Mucosa of rectum (tissue), 2 donors: ENCODE measurements at regions not wholly inside any gene's neighbourhood (a gene's known extent, or its start where the extent isn't known, plus 50 kb on each side); places are given as distances from the start of the nearest gene placed in this dataset.
"Not testable (repeated sequence)": the region's sequence is repeated elsewhere in the genome, so short reads cannot be mapped to it uniquely, and the experiment has no call there.

Source experiments
- H3K27ac ChIP-seq, 2 donors: one replicate each; pipeline ENCODE4 v1.7.0; 2013; ENCODE audit warnings: inconsistent platforms in 2 of 2, low read depth in 2 of 2, low read length in 2 of 2
- H3K27me3 ChIP-seq, 2 donors: one replicate each; pipeline ENCODE4 v1.7.0; 2013; ENCODE audit warnings: low read length in 2 of 2; ENCODE audit not compliant: control insufficient read depth in 2 of 2, insufficient read depth in 2 of 2
- H3K36me3 ChIP-seq, 2 donors: one replicate each; pipeline ENCODE4 v1.7.0; 2013; ENCODE audit warnings: low read length in 2 of 2; ENCODE audit not compliant: control insufficient read depth in 2 of 2, insufficient read depth in 2 of 2
- H3K4me1 ChIP-seq, 2 donors: one replicate each; pipeline ENCODE4 v1.7.0; 2013; ENCODE audit warnings: low read length in 2 of 2, mild to moderate bottlenecking in 1 of 2; ENCODE audit not compliant: control insufficient read depth in 2 of 2, insufficient read depth in 2 of 2
- H3K4me3 ChIP-seq, 2 donors: one replicate each; pipeline ENCODE4 v1.7.0; 2013; ENCODE audit warnings: low read length in 2 of 2
- H3K9ac ChIP-seq, 2 donors: one replicate each; pipeline ENCODE4 v1.7.0; 2013; ENCODE audit warnings: low read length in 2 of 2, low read depth in 1 of 2, mild to moderate bottlenecking in 1 of 2
- H3K9me3 ChIP-seq, 2 donors: one replicate each; pipeline ENCODE4 v1.7.0; 2013; ENCODE audit warnings: low read length in 2 of 2; ENCODE audit not compliant: control insufficient read depth in 2 of 2
- donor health status: healthy.
- donor health status: Normal muscosa, but diverticular disease.

GRCh38 chr12:88870000-88870737, 289.9 kb upstream of the KITLG start:
- no peaks in the 10 kb centered on the region for H3K4me1 ChIP-seq
- H3K4me3 ChIP-seq, result no peak overlapping the region
- no peak overlapping the region for H3K9ac ChIP-seq
- H3K36me3 ChIP-seq, result no peaks in the 10 kb centered on the region
- H3K27ac ChIP-seq, result no peak overlapping the region
- no peaks in the 10 kb centered on the region for H3K27me3 ChIP-seq
- H3K9me3 ChIP-seq, result no peaks in the 10 kb centered on the region

GRCh38 chr12:88868050-88868449, 287.8 kb upstream of the KITLG start:
- Histone ChIP-seq H3K9me3 (no peaks in the 10 kb centered on the region), H3K4me1 (no peaks in the 10 kb centered on the region), H3K36me3 (no peaks in the 10 kb centered on the region), H3K27me3 (no peaks in the 10 kb centered on the region), H3K27ac (no peak overlapping the region), H3K9ac (no peak overlapping the region), H3K4me3 (no peak overlapping the region)

- H3K9ac ChIP-seq, result no peak overlapping the region
- no peaks in the 10 kb centered on the region for H3K36me3 ChIP-seq
- H3K27ac ChIP-seq, result no peak overlapping the region
- no peaks in the 10 kb centered on the region for H3K9me3 ChIP-seq
- H3K4me3 ChIP-seq, result no peak overlapping the region
- H3K27me3 ChIP-seq, result no peaks in the 10 kb centered on the region
- no peaks in the 10 kb centered on the region for H3K4me1 ChIP-seq
Observed at GRCh38 chr12:88867510-88867909, 287.2 kb upstream of the KITLG start.

- Histone ChIP-seq H3K4me3 (no peak overlapping the region), H3K27ac (no peak overlapping the region), H3K36me3 (no peaks in the 10 kb centered on the region), H3K9ac (no peak overlapping the region), H3K27me3 (no peaks in the 10 kb centered on the region), H3K9me3 (no peaks in the 10 kb centered on the region), H3K4me1 (no peaks in the 10 kb centered on the region)
Observed at GRCh38 chr12:88866881-88867280, 286.6 kb upstream of the KITLG start.

- Histone ChIP-seq H3K4me1 (no peaks in the 10 kb centered on the region), H3K27me3 (no peaks in the 10 kb centered on the region), H3K36me3 (no peaks in the 10 kb centered on the region), H3K9me3 (no peaks in the 10 kb centered on the region), H3K4me3 (no peak overlapping the region), H3K27ac (no peak overlapping the region), H3K9ac (no peak overlapping the region)
Observed at GRCh38 chr12:88865537-88865936, 285.3 kb upstream of the KITLG start.

GRCh38 chr12:88860851-88861250, 280.6 kb upstream of the KITLG start:
- Histone ChIP-seq H3K9me3 (no peaks in the 10 kb centered on the region), H3K4me3 (no peak overlapping the region), H3K4me1 (no peaks in the 10 kb centered on the region), H3K27me3 (no peaks in the 10 kb centered on the region), H3K27ac (no peak overlapping the region), H3K36me3 (no peaks in the 10 kb centered on the region), H3K9ac (no peak overlapping the region)

GRCh38 chr12:88856201-88856600, 275.9 kb upstream of the KITLG start:
- Histone ChIP-seq H3K36me3 (no peaks in the 10 kb centered on the region), H3K4me3 (no peak overlapping the region), H3K27ac (no peak overlapping the region), H3K9me3 (no peaks in the 10 kb centered on the region), H3K9ac (no peak overlapping the region), H3K4me1 (no peaks in the 10 kb centered on the region), H3K27me3 (no peaks in the 10 kb centered on the region)

- Histone ChIP-seq H3K4me1 (no peaks in the 10 kb centered on the region), H3K36me3 (no peaks in the 10 kb centered on the region), H3K9ac (no peak overlapping the region), H3K4me3 (no peak overlapping the region), H3K27me3 (no peaks in the 10 kb centered on the region), H3K27ac (no peak overlapping the region), H3K9me3 (no peaks in the 10 kb centered on the region)
Observed at GRCh38 chr12:88855301-88855700, 275.0 kb upstream of the KITLG start.

- Histone ChIP-seq H3K27ac (no peak overlapping the region), H3K4me3 (no peak overlapping the region), H3K27me3 (no peaks in the 10 kb centered on the region), H3K36me3 (no peaks in the 10 kb centered on the region), H3K9me3 (no peaks in the 10 kb centered on the region), H3K9ac (no peak overlapping the region), H3K4me1 (no peaks in the 10 kb centered on the region)
Observed at GRCh38 chr12:88854260-88854659, 274.0 kb upstream of the KITLG start.

- not testable (repeated sequence) for H3K9ac ChIP-seq, H3K36me3 ChIP-seq, H3K27me3 ChIP-seq, H3K4me3 ChIP-seq, H3K4me1 ChIP-seq, H3K27ac ChIP-seq, H3K9me3 ChIP-seq
Observed at GRCh38 chr12:88847246-88847645, 267.0 kb upstream of the KITLG start.

GRCh38 chr12:88844426-88844825, 264.2 kb upstream of the KITLG start:
- no peaks in the 10 kb centered on the region for H3K27me3 ChIP-seq
- no peak overlapping the region for H3K27ac ChIP-seq
- no peaks in the 10 kb centered on the region for H3K4me1 ChIP-seq
- no peaks in the 10 kb centered on the region for H3K9me3 ChIP-seq
- no peak overlapping the region for H3K9ac ChIP-seq
- no peaks in the 10 kb centered on the region for H3K36me3 ChIP-seq
- no peak overlapping the region for H3K4me3 ChIP-seq
